Ramos (cell line): ENCODE measurements at regions not wholly inside any gene's neighbourhood (a gene's known extent, or its start where the extent isn't known, plus 50 kb on each side); places are given as distances from the start of the nearest gene placed in this dataset.

Experiments used
- in situ Hi-C: fragments of 300-500 bp; cut with MboI; formaldehyde crosslinking; loops from one replicate; pipeline ENCODE4 v1.14.3; 2022; ENCODE audit warnings: low sequenced_read_pairs; ENCODE audit not compliant: unreplicated experiment

DNA sequence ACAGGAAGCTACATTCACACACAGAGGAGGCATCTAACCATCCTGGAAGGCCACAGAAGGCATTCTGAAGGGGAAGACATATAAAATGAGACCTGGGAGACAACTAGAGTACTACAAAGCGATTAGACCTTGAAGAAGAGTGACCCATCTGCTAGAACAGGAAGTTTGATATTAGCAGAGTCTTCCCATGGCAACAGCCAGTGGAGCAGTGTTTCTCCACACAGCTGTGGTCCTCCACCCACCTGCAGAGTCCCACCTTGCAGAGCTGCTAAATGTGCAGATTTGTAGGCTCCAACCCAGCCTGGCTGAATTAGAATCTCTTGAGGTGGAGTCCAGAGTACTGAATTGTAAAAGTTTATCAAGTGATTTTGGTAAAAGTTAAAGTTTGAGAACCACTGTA lies 267.0 kb downstream of the CETN3 start:
- in situ Hi-C loops = no loop called here

DNA sequence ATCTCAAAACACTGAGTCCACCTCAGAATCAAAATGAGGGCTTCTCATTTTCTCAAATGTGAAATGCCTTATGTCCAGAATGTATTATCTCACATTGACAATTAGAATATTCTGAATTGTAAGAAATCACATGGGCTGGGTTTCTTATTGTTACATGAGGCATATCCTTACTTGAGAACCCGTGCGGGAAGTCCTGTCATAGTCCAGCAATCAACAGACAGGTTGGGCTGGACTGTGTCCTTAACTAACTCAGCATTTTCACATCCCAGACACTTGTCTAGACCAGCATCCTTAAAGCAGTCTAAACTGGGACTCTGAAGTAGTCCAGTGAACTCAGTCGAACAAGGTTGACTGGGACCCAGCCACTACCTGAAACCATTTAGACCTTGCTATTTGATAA lies 267.6 kb downstream of the CETN3 start:
- in situ Hi-C loops = no loop called here

DNA sequence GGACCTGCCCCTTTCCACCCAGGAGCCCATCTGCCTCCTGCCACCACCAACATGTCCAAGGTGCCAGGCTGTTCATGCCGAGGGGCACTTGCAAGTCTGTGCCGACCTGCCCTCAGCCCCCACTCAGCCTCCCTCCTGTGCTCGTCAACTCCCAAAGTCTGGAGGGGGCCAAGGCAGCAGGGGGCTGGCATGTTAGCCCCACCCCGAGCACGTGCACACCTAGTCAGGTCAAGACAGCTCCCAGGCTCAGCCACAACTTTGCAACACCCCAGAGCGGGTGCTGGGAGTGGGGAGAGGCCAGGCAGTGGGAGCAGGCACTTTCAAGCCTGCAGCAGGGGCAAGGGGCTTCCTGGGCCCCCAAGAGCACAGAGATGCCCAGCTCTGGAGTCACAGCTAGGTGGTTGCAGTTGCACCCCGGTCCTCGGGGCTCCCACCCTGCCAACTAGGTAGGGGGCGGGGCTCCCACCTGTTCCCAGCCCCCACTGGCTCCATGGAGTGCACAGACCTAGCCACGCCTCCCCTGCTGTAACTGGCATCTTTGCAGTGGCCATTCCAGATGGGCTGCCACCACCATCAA lies 272.5 kb downstream of the CETN3 start:
- in situ Hi-C loops = no loop called here

DNA sequence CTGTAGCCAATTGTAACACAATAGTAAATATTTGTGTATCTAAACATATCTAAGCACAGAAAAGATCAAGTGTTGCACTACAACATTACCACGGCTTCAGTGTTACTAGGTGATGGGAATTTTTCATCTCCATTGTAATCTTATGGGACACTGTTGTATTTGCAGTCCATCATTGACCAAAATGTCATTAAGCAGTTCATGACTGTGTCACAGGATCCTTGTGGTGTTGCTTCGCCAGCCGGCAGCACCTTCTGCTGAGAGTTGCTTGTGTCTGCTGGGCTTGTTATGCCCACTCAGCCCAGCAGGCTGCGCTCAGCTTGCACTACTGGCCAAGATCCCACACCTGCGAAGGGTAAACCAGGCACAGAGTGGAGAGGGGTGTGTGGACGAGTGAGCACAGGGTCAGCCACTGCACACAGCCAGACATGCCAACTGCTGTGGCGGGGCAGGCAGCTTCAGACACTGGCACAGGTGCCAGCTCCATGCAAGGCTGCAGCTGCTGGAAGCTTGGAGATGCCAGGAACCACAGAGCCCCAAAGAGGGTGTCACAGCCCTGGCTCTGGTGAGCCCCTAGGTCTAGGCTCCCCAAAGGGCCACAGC lies 273.7 kb downstream of the CETN3 start:
- in situ Hi-C loops = no loop called here

DNA sequence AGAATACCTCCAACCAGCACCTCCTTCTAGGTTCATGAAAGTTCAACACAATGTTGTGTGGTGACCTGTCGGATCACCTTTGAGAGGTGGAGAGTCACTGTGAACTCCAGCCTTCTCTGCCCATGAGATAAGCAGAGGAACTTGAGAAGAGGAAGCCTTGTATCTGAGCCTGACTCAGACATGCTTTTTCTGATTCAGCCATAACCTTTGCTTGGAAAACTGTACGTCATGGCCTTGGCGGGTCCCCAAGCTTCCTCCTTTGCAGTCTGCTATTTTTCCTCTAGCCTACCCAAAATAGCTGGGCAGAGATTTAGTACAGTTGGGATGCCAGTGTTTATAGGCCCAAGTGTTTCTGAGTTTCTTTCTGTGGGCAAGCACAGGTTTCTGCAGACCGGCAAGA lies 274.7 kb downstream of the CETN3 start:
- in situ Hi-C loops = no loop called here

DNA sequence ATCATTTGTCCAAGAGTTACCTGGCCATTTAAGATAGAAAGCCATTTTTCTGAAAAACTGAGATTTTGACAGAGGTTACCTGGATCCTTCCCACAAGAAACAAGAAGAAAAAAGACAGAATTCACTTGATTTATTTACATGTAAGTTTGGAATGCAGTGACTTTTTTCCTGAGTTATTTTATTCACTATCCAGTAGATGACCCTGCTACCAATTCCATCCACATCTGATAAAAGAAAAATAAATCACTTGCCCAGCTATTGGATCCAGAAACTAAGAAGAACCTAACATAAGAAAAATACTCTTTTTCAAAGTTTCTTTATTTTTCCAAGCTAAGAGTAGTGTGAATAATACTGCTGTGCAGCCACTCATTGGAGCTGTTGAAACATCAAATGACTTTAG lies 275.2 kb downstream of the CETN3 start:
- in situ Hi-C loops = no loop called here

DNA sequence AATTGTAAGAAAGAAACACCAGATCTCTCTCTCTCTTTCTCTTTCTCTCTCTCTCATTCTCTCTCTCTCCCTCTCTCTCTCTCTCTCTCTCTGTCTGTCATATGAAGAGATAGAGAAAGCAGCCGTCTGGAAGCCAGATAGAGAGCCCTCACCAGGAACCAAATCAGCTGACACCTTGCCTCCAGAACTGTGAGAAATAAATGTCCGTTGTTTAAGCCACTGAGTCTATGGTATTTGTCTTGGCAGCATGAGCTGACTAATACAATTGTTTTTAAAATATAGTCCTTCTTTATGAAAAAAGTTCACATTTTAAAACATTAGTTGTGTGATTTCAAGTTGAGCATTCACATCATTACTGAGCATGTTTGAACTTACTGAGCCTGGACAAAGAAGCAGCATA lies 275.6 kb downstream of the CETN3 start:
- in situ Hi-C loops = no loop called here

DNA sequence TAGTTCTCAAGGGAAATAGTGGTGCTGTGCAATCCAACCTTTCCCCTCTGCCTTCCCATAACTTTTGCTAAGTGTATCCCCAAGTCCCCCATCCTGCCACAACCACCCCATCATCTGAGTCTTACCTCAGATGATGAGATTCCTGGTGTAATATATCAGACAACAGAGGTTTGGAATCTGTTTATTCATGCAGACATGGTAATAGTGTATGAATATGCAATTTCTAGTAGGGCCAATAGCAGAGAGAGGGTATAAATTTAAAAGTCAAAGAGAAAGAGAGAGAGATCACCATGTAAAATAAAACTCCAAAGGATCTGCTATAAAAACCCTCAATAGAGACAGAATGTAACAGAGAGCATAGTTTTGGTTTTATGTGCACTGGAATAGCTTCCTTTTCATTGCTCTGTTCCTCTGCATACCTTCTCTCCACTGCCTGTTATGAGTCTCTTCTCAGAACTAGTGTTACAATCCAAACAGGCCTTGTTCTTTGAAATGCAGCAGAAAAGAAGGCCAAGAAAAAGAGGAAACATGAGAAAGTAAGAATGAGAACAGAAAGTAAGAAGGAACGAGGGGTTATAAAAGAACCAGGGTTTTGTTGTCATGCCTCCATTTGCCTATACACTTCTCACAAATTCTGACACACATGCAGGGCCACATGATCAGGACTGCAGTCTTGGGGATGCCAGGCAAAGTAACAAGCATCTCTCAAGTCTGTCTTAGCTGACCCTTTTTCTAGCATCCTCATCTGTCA lies 278.0 kb downstream of the CETN3 start:
- in situ Hi-C loops = no loop called here

DNA sequence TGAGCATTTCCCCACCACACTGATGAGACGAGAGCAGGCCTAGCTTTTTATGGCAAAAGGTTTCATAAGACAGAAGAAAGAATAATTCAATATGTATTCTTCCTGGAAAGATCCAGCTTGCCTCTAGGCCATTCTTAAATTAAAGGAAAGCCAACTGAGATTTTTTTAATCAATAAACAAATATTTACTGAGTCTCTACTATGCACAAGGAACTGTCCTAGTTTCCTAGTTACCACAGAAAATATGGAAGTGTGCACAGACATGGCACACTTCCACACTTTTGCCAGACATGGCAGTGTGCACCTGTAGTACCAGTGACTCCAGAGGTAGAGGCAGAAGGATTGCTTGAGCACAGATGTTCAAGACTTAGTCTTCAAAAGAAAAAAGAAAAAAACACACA lies 281.0 kb downstream of the CETN3 start:
- in situ Hi-C loops = no loop called here

DNA sequence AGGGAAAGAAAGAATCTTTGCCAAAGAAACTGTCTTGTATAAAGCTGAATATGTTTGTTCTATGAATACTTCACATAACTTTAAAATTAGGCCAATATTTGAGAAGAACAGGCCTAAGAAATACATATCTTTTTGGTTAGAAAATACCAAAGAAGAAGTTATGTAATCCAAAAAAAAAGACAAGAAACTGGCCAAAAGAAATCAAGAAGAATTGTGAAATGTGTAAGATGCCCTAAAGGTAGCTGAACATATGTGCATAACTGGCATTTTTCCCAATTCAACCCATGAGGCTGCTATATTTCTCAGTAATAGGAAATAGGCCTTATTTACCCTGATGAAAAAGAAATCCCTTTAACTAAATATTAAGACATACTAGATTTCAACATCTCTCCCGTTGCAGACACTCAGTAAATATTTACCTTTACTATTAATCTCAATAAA lies 290.0 kb downstream of the CETN3 start:
- in situ Hi-C loops = no loop called here

DNA sequence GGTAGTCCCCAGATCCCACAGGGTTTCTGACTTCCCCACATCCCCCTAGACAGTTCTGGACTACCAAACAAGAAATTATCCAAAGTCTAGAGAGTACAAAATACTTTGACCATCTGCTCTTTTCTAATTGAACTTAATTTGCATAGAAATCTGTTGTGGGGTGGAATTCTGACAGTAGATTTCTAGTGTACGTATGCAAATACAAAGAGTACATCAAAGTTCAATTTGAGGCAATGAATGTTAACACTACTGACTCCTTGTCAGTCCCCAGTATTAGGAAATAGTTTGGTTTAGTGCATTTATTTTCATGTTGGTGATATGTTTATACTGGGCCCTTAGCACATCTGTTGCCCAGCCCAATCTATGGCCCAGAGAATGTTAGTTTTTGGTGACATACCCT lies 292.6 kb downstream of the CETN3 start:
- in situ Hi-C loops = no loop called here

DNA sequence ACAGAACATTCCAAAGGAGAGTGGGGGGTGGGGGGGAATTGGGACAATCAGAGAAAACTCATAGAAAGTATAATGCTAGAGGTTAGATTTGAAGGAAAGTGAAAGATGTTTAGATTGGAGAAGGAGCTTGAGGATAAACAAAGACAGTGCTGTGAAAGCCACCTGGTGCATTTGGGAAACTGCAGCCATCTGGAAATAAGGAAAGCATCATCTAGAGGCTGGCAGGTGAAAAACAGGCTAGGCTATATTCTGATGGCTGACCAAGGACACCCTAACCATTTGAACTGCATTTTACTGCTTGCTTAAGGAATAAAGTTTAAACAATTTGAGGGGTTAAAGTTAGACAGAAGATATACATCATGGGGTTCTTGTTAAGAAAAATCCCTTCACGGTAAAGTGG lies 296.4 kb downstream of the CETN3 start:
- in situ Hi-C loops = no loop called here

DNA sequence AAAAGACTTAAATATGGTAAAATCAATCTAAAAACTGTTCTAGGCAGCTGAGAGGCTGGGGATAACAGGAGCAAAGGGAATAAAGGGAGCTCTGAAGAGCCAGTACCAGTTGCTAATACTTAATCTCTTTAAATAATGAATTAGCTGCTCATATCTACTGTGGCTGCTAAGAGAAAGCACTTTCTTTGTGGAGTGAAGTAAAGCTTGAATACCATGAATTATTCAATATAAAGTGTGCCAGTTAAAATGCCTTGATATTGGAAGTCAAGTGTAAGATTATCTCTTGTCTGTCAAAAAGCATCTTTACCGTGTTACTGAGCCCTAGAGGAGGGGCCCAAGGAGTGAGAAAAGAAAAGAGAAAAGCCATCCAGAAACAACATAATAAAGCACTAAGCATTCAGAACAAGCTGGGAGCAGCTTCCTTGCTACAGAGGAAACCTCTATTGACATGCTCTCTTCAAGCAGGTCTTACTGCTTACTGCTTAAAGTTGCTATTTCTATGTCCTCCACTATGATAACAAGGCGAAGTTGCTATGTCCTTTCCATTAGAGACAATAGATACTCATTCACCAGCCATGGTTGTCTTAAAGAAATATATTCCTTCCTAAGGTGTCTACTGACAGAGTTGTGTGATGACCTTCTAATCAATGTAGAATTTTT lies 297.4 kb downstream of the CETN3 start:
- in situ Hi-C loops = no loop called here

DNA sequence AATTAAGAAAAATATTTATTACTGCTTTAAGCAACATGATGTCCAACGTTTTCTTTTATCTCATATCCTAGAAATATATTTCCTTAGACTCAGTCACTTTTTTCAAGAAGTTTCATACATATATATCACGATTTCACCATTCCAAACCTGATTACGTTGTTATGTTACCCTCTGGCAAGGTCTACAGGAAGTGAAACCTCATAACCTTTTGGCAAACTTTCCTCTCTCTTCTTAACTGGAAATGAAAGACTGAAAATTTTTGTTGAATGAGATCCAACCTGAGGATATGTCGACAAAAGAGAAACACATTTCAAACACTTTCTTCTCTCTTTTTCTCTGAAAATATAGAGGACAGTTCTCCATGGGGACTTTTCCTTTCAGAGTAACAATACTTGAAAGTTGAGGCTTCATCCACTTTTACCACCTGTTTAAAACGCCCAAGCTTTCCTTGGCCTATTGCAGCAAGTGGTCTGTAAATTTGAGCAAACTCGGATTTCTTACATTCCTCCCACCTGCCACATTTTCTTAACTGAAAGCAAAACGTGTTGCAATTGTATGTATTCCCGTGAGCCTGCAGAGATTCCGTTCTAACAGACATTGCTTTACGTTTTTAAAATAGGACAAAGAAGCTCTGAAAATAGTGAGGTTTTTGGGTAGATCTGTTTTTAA lies 298.1 kb downstream of the CETN3 start:
- in situ Hi-C loops = no loop called here

DNA sequence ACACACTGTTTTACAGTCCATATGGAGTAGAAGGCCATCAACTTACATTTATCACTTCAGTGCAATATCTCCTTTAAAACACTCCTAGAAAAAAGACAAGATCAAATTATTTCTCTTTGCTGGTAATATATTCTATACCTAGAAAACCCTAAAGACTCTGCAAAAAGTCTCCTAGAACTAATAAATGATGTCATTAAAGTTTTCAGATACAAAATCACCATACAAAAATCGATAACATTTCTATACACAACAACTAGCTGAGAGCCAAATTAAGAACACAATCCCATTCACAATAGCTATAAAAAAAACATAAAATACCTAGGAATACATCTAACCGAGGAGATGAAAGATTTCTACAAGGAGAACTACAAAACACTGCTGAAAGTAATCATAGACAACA lies 300.3 kb downstream of the CETN3 start:
- in situ Hi-C loops = no loop called here

DNA sequence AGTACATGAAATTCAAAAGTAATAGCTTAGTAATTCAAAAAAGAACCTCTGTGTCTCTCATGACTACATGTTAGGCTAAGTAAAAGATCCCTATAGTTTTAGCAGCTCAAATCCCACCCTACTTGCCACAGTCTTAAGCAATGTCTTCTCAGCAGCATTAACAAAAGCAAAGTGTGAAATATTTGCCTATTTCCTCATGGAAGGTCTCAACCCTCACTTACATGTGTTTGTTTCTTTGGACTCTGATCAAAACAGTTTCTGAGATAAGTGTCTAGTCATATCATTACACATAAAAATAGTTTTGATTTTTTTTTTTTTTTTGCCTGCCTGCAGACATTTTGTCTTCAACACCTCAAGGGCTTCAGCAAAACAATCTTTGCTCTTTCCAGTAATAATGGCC lies 310.5 kb downstream of the CETN3 start:
- in situ Hi-C loops = no loop called here

DNA sequence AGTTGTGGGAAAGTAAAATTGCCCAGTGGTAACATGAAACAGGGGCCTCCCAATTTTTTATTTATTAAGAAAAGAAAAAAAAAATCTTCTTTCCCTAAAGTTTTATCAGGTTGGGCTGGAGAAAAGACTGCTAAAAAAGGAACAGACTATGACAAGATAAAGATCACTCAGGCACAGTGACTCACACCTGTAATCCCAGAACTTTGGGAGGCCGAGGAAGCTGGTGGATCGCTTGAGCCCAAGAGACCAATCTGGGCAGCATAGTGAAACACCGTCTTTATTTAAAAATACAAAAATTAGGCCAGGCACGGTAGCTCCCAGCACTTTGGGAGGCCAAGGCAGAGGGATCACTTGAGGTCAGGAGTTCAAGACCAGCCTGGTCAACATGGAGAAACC lies 312.5 kb downstream of the CETN3 start:
- in situ Hi-C loops = no loop called here

DNA sequence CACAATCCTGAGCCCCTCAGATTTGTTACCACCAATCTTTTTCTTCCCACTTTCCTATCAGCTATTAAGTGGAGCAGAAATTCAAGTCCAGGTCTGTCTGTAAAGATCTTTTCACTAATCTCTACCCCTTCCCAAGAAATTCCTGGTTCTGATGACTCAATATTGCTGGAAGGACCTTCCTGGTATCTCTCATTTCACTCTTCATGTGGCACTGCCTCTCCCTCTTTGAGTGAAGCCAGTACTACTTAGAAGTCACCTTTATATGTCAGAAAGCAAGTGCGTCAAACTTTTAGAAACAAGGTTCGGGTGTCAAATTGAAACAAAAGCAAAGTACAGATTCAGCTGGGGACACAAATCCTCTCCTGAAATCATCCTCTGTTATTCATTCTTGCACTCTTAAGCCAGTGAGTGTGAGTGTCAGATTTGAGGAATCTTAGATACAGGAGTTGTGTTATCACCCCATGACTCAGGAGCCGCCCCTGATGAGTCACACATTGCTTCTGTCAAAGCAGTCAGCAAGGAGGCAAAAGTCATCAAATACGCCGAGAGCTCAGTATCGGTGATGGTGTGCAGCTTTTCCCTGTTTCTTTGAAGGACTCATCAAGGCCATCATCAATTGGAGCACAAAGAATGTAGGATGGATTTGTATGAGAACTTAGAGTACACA lies 313.0 kb downstream of the CETN3 start:
- in situ Hi-C loops = no loop called here

DNA sequence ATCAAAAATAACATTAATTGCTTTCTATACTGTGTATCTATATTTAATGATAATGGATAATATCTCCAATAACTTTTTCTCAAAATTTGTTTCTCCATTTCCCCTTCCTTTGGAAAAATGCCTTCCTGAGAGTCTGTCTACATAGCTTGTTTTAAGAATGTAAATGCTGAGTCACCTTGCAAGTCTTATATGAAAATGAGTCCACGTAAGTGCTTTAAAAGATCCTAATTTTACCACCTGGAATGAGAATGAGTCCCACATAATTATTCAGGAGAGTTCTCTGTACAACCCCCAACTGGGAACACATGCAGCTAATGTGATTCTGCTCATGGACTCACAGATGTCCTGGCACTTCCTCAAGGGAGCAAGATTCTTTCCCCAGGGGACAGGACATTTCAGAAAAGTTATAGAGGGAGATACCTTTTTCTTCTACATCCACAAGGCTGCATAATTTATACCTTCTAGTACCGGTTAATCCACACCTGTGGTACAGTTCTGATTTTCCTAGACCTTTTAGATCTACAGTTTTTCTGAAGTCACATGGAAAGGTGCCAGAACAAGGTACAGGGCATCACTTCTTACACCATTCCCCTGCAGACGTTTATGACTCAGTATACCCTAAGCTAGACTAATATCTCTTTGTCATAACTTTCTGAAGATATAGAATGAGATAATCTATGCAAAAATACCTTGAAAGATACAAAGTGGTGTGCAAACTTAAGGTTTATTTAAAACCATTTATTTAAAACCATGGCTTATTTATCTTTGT lies 314.1 kb downstream of the CETN3 start:
- in situ Hi-C loops = no loop called here
